Fibroblast of lung (primary cell): ENCODE measurements at regions not wholly inside any gene's neighbourhood (a gene's known extent, or its start where the extent isn't known, plus 50 kb on each side); places are given as distances from the start of the nearest gene placed in this dataset.

Source experiments
- EZH2 ChIP-seq: IDR thresholded peaks from 2 replicates; pipeline ENCODE4 v1.5.1; 2012; ENCODE audit warnings: low read length, control low read depth, mild to moderate bottlenecking; ENCODE audit errors: missing control alignments
- TF ChIP-seq, protein P1 (sequence below), 2 donors: IDR thresholded peaks in 1 of 2; conservative IDR thresholded peaks in 1 of 2; 1 replicate in 1 of 2; 2 replicates in 1 of 2; pipeline ENCODE4 v1.5.1; 2011 to 2012; ENCODE audit warnings: low read length in 2 of 2, control low read depth in 1 of 2, inconsistent platforms in 1 of 2, low read depth in 1 of 2, mild to moderate bottlenecking in 1 of 2

DNA sequence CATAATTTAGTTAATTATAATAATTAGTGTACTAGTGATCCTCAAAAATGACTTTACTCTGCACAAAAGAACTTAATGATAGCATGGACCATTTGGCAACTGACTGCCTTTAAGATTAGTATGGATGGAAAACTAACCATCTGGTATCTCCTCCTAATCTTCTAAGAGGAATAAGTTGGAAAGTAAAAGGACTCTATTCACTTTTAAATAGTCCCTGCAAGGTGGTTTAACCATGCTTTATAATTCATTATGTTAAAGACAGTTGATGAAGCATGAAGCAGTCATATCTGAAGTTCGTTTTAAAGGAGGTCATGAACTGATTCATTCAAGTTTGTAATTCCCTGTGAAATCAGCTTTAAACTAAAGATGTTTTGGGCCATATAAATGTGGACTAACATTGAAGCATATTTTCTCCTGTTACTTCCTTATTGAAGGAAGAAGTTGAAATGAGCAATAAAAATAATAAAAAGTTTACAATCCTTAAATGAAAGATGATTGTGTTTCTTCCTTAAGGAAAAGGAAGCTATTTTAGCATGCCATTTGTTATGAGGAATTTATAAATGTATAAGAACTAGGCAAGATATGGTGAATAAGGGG, 446.0 kb downstream of the XIRP2 start:
- TF ChIP-seq, protein P1, sequence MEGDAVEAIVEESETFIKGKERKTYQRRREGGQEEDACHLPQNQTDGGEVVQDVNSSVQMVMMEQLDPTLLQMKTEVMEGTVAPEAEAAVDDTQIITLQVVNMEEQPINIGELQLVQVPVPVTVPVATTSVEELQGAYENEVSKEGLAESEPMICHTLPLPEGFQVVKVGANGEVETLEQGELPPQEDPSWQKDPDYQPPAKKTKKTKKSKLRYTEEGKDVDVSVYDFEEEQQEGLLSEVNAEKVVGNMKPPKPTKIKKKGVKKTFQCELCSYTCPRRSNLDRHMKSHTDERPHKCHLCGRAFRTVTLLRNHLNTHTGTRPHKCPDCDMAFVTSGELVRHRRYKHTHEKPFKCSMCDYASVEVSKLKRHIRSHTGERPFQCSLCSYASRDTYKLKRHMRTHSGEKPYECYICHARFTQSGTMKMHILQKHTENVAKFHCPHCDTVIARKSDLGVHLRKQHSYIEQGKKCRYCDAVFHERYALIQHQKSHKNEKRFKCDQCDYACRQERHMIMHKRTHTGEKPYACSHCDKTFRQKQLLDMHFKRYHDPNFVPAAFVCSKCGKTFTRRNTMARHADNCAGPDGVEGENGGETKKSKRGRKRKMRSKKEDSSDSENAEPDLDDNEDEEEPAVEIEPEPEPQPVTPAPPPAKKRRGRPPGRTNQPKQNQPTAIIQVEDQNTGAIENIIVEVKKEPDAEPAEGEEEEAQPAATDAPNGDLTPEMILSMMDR (conservative IDR thresholded peaks at IDR 0.05 in 1 of 2, IDR thresholded peaks at IDR 0.05 in 1 of 2; ENCODE audit: low read depth in 1 of 2, low read length in 2 of 2), result no peak
- no peak for TF ChIP-seq EZH2
